Esophagus muscularis mucosa (tissue), 4 donors: ENCODE measurements at regions not wholly inside any gene's neighbourhood (a gene's known extent, or its start where the extent isn't known, plus 50 kb on each side); places are given as distances from the start of the nearest gene placed in this dataset.

Source experiments
- DNase-seq: peaks from one replicate; pipeline ENCODE4 v3.0.0-alpha.2; 2017; ENCODE audit errors: extremely low spot score
- H3K27ac ChIP-seq, 4 donors: fragments of 200-600 bp; sonication (generic); replicated peaks in 1 of 4; 1 replicate in 3 of 4; 2 replicates in 1 of 4; pipeline ENCODE4 v1.5.1; 2016 to 2019; ENCODE audit warnings: mild to moderate bottlenecking in 1 of 4
- H3K27me3 ChIP-seq, 4 donors: fragments of 200-600 bp; sonication (generic); one replicate each; pipeline versions ENCODE4 v1.5.1 to v1.6.0; 2016 to 2019
- H3K36me3 ChIP-seq, 4 donors: fragments of 200-600 bp; sonication (generic); one replicate each; pipeline ENCODE4 v1.5.1; 2016 to 2019
- H3K4me1 ChIP-seq, 4 donors: fragments of 200-600 bp; sonication (generic); one replicate each; pipeline ENCODE4 v1.5.1; 2016 to 2019
- H3K4me3 ChIP-seq, 4 donors: fragments of 200-600 bp; sonication (generic); 1 replicate in 2 of 4; 2 replicates in 2 of 4; pipeline ENCODE4 v1.5.1; 2016 to 2019; ENCODE audit warnings: mild to moderate bottlenecking in 4 of 4, moderate library complexity in 1 of 4
- H3K9me3 ChIP-seq, 4 donors: fragments of 200-600 bp; sonication (generic); 1 replicate in 3 of 4; 2 replicates in 1 of 4; pipeline ENCODE4 v1.5.1; 2016 to 2019
- EP300 ChIP-seq: sonication (generic); formaldehyde crosslinking; IDR thresholded peaks from one replicate; pipeline ENCODE4 v1.6.1; 2017; ENCODE audit warnings: antibody characterized with exemption
- POLR2A ChIP-seq: fragments of 450-650 bp; IDR thresholded peaks from one replicate; pipeline ENCODE4 v1.6.1; 2017; ENCODE audit warnings: antibody characterized with exemption, moderate library complexity, mild to moderate bottlenecking, low read depth
- POLR2AphosphoS5 ChIP-seq, 2 donors: sonication (generic); formaldehyde crosslinking; IDR thresholded peaks; one replicate each; pipeline ENCODE4 v1.6.1; 2017; ENCODE audit warnings: antibody characterized with exemption in 2 of 2
- WGBS: methylation state at CpG from one replicate; pipeline ENCODE4 v1.1.5; 2018; 5-methylcytosine and 5-hydroxymethylcytosine counted together
- intact Hi-C: fragments of 100-400 bp; cut with DNase I; formaldehyde crosslinking; loops from one replicate; pipeline ENCODE4 v1.15.1; 2023
- TF ChIP-seq, protein P1 (sequence below), 3 experiments: fragments of 200-600 bp in 2 of 3; fragments of 450-650 bp in 1 of 3; sonication (generic) in 2 of 3; IDR thresholded peaks; one replicate each; pipeline ENCODE4 v1.5.1; 2017 to 2019; ENCODE audit warnings: antibody characterized with exemption in 3 of 3, mild to moderate bottlenecking in 2 of 3, moderate library complexity in 1 of 3

GRCh38 chr2:171225302-171225980, 64.7 kb upstream of the TLK1 start:
- H3K27ac ChIP-seq, result no peak overlapping the region
- DNase-seq, result no peak
- TF ChIP-seq POLR2AphosphoS5 (IDR thresholded peaks at IDR 0.05) (no peak), EP300 (no peak)
- intact Hi-C loops, result no loop called here
- H3K27me3 ChIP-seq, result no peaks in the 10 kb centered on the region
- WGBS, result 71% methylated on average over 3 of the region's 3 CpGs
- no peaks in the 10 kb centered on the region for H3K36me3 ChIP-seq
- H3K4me1 ChIP-seq, result no peaks in the 10 kb centered on the region
- no peaks in the 10 kb centered on the region for H3K9me3 ChIP-seq
- no peak overlapping the region for H3K4me3 ChIP-seq

GRCh38 chr2:171217330-171217729, 56.6 kb upstream of the TLK1 start:
- H3K4me3 ChIP-seq, result no peak overlapping the region
- H3K9me3 ChIP-seq, result peaks cover 0 to 7% (median 0%) of the 10 kb centered on the region in 4 donors
- intact Hi-C loops, result no loop called here
- no peak for DNase-seq
- H3K27me3 ChIP-seq, result no peaks in the 10 kb centered on the region
- no peaks in the 10 kb centered on the region for H3K4me1 ChIP-seq
- WGBS, result 81% methylated on average over 2 of the region's 2 CpGs
- TF ChIP-seq, protein P1, sequence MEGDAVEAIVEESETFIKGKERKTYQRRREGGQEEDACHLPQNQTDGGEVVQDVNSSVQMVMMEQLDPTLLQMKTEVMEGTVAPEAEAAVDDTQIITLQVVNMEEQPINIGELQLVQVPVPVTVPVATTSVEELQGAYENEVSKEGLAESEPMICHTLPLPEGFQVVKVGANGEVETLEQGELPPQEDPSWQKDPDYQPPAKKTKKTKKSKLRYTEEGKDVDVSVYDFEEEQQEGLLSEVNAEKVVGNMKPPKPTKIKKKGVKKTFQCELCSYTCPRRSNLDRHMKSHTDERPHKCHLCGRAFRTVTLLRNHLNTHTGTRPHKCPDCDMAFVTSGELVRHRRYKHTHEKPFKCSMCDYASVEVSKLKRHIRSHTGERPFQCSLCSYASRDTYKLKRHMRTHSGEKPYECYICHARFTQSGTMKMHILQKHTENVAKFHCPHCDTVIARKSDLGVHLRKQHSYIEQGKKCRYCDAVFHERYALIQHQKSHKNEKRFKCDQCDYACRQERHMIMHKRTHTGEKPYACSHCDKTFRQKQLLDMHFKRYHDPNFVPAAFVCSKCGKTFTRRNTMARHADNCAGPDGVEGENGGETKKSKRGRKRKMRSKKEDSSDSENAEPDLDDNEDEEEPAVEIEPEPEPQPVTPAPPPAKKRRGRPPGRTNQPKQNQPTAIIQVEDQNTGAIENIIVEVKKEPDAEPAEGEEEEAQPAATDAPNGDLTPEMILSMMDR (IDR thresholded peaks at IDR 0.05), result no peak
- TF ChIP-seq EP300 (no peak), POLR2AphosphoS5 (IDR thresholded peaks at IDR 0.05) (no peak), POLR2A (no peak)
- H3K27ac ChIP-seq, result no peak overlapping the region
- H3K36me3 ChIP-seq, result no peaks in the 10 kb centered on the region

DNA sequence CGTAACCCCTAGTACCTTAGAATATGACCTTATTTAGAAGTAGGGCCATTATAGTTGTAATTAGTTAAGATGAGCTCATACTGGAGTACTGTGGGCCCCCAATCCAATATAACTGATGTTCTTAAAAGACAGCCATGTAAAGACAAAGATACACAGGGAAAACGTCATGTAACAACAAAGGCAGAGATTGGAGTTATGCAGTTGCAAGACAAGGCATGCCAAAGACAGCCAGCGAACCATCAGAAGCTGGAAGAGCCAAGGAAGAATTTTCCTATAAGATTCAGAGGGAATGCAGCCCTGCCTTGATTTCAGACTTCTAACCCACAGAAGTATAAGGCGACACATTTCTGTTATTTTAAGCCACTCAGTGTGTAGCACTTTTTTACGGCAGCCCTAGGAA, 55.9 kb upstream of the TLK1 start:
- H3K4me1 ChIP-seq, result no peaks in the 10 kb centered on the region
- WGBS, result 89% methylated on average over 5 of the region's 5 CpGs
- H3K36me3 ChIP-seq, result no peaks in the 10 kb centered on the region
- H3K27me3 ChIP-seq, result no peaks in the 10 kb centered on the region
- TF ChIP-seq EP300 (no peak), POLR2AphosphoS5 (IDR thresholded peaks at IDR 0.05) (no peak), POLR2A (no peak)
- TF ChIP-seq, protein P1 (IDR thresholded peaks at IDR 0.05), result no peak
- no peak for DNase-seq
- intact Hi-C loops, result no loop called here
- H3K9me3 ChIP-seq, result peaks cover 0 to 7% (median 0%) of the 10 kb centered on the region in 4 donors
- no peak overlapping the region for H3K4me3 ChIP-seq
- no peak overlapping the region for H3K27ac ChIP-seq

- H3K36me3 ChIP-seq, result no peaks in the 10 kb centered on the region
- H3K27me3 ChIP-seq, result no peaks in the 10 kb centered on the region
- 97% methylated on average over 5 of the region's 5 CpGs for WGBS
- no peak for DNase-seq
- intact Hi-C loops, result no loop called here
- peaks cover 0 to 6% (median 0%) of the 10 kb centered on the region in 4 donors for H3K9me3 ChIP-seq
- TF ChIP-seq, protein P1 (IDR thresholded peaks at IDR 0.05), result no peak
- TF ChIP-seq POLR2AphosphoS5 (IDR thresholded peaks at IDR 0.05), result no peak
- TF ChIP-seq POLR2A, result no peak
- TF ChIP-seq EP300, result no peak
- H3K4me1 ChIP-seq, result peaks cover 0 to 10% (median 0%) of the 10 kb centered on the region in 4 donors
- H3K27ac ChIP-seq, result no peak overlapping the region
- H3K4me3 ChIP-seq, result no peak overlapping the region
Measured at GRCh38 chr2:171214093-171214492, 53.4 kb upstream of the TLK1 start.

- WGBS, result 35% methylated on average over 8 of the region's 8 CpGs
- intact Hi-C loops, result no loop called here
- DNase-seq, result no peak
- no peaks in the 10 kb centered on the region for H3K27me3 ChIP-seq
- H3K4me1 ChIP-seq, result peaks cover 0 to 10% (median 0%) of the 10 kb centered on the region in 4 donors
- TF ChIP-seq EP300 (no peak), POLR2A (no peak), POLR2AphosphoS5 (IDR thresholded peaks at IDR 0.05) (no peak)
- TF ChIP-seq, protein P1 (IDR thresholded peaks at IDR 0.05), result no peak
- H3K27ac ChIP-seq, result peak overlapping the region in 1 of 4 donors; percentile 40
- no peaks in the 10 kb centered on the region for H3K36me3 ChIP-seq
- H3K4me3 ChIP-seq, result peak overlapping the region in 2 of 4 donors; percentile 14 to 16
- H3K9me3 ChIP-seq, result no peaks in the 10 kb centered on the region
Measured at GRCh38 chr2:171210864-171211431, 50.3 kb upstream of the TLK1 start.
